Astrocyte of the cerebellum (primary cell): ENCODE measurements at regions not wholly inside any gene's neighbourhood (a gene's known extent, or its start where the extent isn't known, plus 50 kb on each side); places are given as distances from the start of the nearest gene placed in this dataset.

Experiments
- DNase-seq: peaks from one replicate; pipeline ENCODE4 v3.0.0-alpha.2; 2011; ENCODE audit warnings: low read depth
- H3K4me3 ChIP-seq: 2 replicates; pipeline ENCODE4 v1.5.1; 2011; ENCODE audit warnings: mild to moderate bottlenecking, low read depth, low read length, moderate library complexity
- in situ Hi-C: cut with HindIII; loops from 2 replicates; pipeline ENCODE4 v1.10.0; 2017; ENCODE audit warnings: low sequenced_read_pairs
- TF ChIP-seq, protein P1 (sequence below): IDR thresholded peaks from 2 replicates; pipeline ENCODE4 v1.5.1; 2012; ENCODE audit warnings: low read length, low read depth, moderate library complexity, mild to moderate bottlenecking; ENCODE audit errors: missing control alignments

GRCh38 chr2:4152051-4152450, 448.7 kb downstream of the DCDC2C start:
- in situ Hi-C loops, result no loop called here
- DNase-seq, result no peak
- no peak overlapping the region for H3K4me3 ChIP-seq
- TF ChIP-seq, protein P1, sequence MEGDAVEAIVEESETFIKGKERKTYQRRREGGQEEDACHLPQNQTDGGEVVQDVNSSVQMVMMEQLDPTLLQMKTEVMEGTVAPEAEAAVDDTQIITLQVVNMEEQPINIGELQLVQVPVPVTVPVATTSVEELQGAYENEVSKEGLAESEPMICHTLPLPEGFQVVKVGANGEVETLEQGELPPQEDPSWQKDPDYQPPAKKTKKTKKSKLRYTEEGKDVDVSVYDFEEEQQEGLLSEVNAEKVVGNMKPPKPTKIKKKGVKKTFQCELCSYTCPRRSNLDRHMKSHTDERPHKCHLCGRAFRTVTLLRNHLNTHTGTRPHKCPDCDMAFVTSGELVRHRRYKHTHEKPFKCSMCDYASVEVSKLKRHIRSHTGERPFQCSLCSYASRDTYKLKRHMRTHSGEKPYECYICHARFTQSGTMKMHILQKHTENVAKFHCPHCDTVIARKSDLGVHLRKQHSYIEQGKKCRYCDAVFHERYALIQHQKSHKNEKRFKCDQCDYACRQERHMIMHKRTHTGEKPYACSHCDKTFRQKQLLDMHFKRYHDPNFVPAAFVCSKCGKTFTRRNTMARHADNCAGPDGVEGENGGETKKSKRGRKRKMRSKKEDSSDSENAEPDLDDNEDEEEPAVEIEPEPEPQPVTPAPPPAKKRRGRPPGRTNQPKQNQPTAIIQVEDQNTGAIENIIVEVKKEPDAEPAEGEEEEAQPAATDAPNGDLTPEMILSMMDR, result no peak

DNA sequence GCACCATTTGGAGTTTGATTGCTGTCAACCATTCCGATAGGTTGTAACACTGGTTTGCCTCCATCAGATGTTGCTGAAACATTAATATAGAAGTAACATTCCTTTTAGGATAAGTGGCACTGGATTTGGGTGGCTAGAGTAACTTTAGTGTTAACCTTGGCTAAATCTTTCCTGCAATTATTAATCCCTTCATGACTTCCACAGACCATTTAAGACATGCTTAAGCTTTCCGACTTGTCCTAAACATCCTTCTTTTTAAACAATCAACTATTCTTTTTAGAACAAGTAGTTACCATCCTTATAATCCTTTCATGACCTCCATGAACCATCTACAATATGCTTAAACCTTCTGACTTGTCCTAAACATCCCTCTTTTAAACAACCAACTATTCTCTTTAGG, 465.5 kb downstream of the DCDC2C start:
- no peak for DNase-seq
- TF ChIP-seq, protein P1, result no peak
- in situ Hi-C loops, result no loop called here
- no peak overlapping the region for H3K4me3 ChIP-seq

DNA sequence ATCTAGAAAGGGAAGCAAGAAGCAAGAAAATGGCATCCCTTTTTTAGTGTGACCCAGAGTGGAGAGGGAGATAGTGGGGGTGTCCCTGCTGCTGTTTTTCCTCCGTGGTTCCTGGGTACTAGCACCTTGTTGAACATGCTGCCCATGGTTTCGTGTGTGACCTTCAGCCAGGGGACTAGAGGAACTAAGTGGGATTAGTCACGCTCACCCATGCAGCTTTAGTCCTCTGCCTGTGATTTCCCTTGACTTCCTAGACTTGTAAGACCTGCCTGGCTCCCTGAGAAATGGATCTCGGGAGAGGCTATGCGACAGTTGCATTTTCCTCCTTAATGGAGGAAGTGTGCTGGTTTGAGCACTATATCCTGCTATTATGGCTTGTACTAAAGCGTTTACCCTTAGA, 471.4 kb downstream of the DCDC2C start:
- no peak overlapping the region for H3K4me3 ChIP-seq
- TF ChIP-seq, protein P1, result no peak
- DNase-seq, result no peak
- in situ Hi-C loops, result no loop called here

GRCh38 chr2:4175343-4175742, 472.0 kb downstream of the DCDC2C start:
- in situ Hi-C loops, result no loop called here
- no peak overlapping the region for H3K4me3 ChIP-seq
- TF ChIP-seq, protein P1, result no peak
- no peak for DNase-seq

GRCh38 chr2:4180631-4181030, 477.3 kb downstream of the DCDC2C start:
- H3K4me3 ChIP-seq, result no peak overlapping the region
- in situ Hi-C loops, result loop anchor here (5.0 kb wide), 1 partner anchor 58 kb away; no protein-coding TSS in a partner anchor
- TF ChIP-seq, protein P1, result no peak

GRCh38 chr2:4181062-4181461, 477.7 kb downstream of the DCDC2C start:
- in situ Hi-C loops, result loop anchor here (5.0 kb wide), 1 partner anchor 59 kb away; no protein-coding TSS in a partner anchor
- no peak for DNase-seq
- TF ChIP-seq, protein P1, result no peak
- H3K4me3 ChIP-seq, result no peak overlapping the region

More at GRCh38 chr2:4180631-4181030, 477.3 kb downstream of the DCDC2C start:
- no peak for DNase-seq

DNA sequence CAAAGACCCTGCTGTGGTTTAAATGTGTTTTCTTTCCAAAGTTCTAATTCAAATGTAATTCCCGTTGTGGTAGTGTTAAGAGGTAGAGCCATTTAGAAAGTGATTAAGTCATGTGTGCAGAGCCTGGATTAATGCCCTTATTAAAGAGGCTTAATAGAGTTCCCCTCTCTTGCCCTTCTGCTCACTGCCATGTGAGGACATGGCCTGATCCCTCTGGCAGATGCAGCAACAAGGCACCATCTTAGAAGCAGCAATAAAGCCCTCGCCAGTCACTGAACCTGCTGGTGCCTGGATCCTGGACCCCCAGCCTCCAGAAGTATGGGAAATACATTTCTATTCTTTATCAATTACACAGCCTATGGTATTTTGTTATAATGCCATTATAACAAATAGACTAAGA, 485.2 kb downstream of the DCDC2C start:
- in situ Hi-C loops, result no loop called here
- TF ChIP-seq, protein P1, result no peak
- DNase-seq, result no peak
- no peak overlapping the region for H3K4me3 ChIP-seq
